ENCODE measurements at regions not wholly inside any gene's neighbourhood (a gene's known extent, or its start where the extent isn't known, plus 50 kb on each side); places are given as distances from the start of the nearest gene placed in this dataset.

- no peak for TF ChIP-seq SMAD2 (IDR thresholded peaks at IDR 0.05; ENCODE audit: low read depth, low read length)
- TF ChIP-seq CBX3 (IDR thresholded peaks at IDR 0.05; ENCODE audit: borderline replicate concordance in 1 of 2, low read length in 2 of 2) = no peak
- no peak for TF ChIP-seq ZC3H11A (IDR thresholded peaks at IDR 0.05; ENCODE audit: low read depth, low read length)
- TF ChIP-seq MEIS2 (IDR thresholded peaks at IDR 0.05; ENCODE audit: partially characterized antibody) = no peak
- TF ChIP-seq ID3 (CRISPR knock-in tag; IDR thresholded peaks at IDR 0.05) = no peak
- TF ChIP-seq ID3 (tag; IDR thresholded peaks at IDR 0.05) = no peak
- TF ChIP-seq TBL1XR1 (IDR thresholded peaks at IDR 0.05; ENCODE audit: low read length in 2 of 2) = no peak
- no peak for TF ChIP-seq CREB3L1 (IDR thresholded peaks at IDR 0.05; ENCODE audit: borderline replicate concordance, low read depth)
- TF ChIP-seq ZBTB26 (CRISPR knock-in tag; IDR thresholded peaks at IDR 0.05) = no peak
- no peak for TF ChIP-seq COPS2 (conservative IDR thresholded peaks at IDR 0.05)
- TF ChIP-seq PHB2 (IDR thresholded peaks at IDR 0.05; ENCODE audit: low read depth) = no peak
- no peak for TF ChIP-seq GTF3C2 (IDR thresholded peaks at IDR 0.05; ENCODE audit: borderline replicate concordance, extremely low read depth, insufficient read length)
- TF ChIP-seq DIDO1 (tag; IDR thresholded peaks at IDR 0.05; ENCODE audit: low read depth) = no peak
- no peaks in the 10 kb centered on the region for H3K9me3 ChIP-seq (replicated peaks; ENCODE audit: control insufficient read depth, insufficient read depth, low read depth, low read length)
- DNase-seq (ENCODE audit: extremely low read depth in 1 of 4, low spot score in 3 of 4) = no peak
- 0% methylated on average over 1 of the region's 1 CpG for WGBS (ENCODE audit: insufficient coverage, low coverage, missing lambda C conversion rate)
- no TSS peak for BruUV-seq (replicated peaks)
- CTCF ChIA-PET (ENCODE audit: low intra/inter-chr PET ratio) = no interaction called here
- no peak overlapping the region for H3K4me3 ChIP-seq
- FAIRE-seq = no peak
- H3K79me2 ChIP-seq (ENCODE audit: control insufficient read depth, insufficient read depth, low read length) = no peaks in the 10 kb centered on the region
- no peak overlapping the region for H3K27ac ChIP-seq (ENCODE audit: extremely low read depth, low read depth, low read length)
- POLR2A ChIA-PET = no interaction called here
- intact Hi-C loops (cut with micrococcal nuclease) (loop anchor here (10.0 kb wide), 1 partner anchor 1936 kb away; no protein-coding TSS in a partner anchor), in situ Hi-C loops (cut with MboI) (no loop called here)
- H3K9me1 ChIP-seq (ENCODE audit: control insufficient read depth, insufficient read depth, low read length) = no peaks in the 10 kb centered on the region
- H3K9ac ChIP-seq (ENCODE audit: insufficient read depth in 1 of 2, low read depth in 2 of 2, low read length in 2 of 2) = no peak overlapping the region
- H3K36me3 ChIP-seq (ENCODE audit: control insufficient read depth, insufficient read depth, low read length) = no peaks in the 10 kb centered on the region
- ATAC-seq = no peak
- no peaks in the 10 kb centered on the region for H3K27me3 ChIP-seq (ENCODE audit: control insufficient read depth in 2 of 2, insufficient read depth in 2 of 2, low read length in 2 of 2)
- no peak overlapping the region for H2AFZ ChIP-seq (ENCODE audit: low read depth, low read length)
- H3K4me1 ChIP-seq (replicated peaks in 1 of 2; ENCODE audit: control insufficient read depth in 2 of 2, insufficient read depth in 2 of 2, low read length in 2 of 2) = no peaks in the 10 kb centered on the region
- H3K4me2 ChIP-seq (ENCODE audit: insufficient read depth, low read length) = no peak overlapping the region
- H4K20me1 ChIP-seq (replicated peaks; ENCODE audit: control insufficient read depth, insufficient read depth, low read length) = no peaks in the 10 kb centered on the region
Observed at GRCh38 chr2:138928374-138929021, 148.3 kb upstream of the NXPH2 start.
